ENCODE measurements at regions not wholly inside any gene's neighbourhood (a gene's known extent, or its start where the extent isn't known, plus 50 kb on each side); places are given as distances from the start of the nearest gene placed in this dataset.

DNA sequence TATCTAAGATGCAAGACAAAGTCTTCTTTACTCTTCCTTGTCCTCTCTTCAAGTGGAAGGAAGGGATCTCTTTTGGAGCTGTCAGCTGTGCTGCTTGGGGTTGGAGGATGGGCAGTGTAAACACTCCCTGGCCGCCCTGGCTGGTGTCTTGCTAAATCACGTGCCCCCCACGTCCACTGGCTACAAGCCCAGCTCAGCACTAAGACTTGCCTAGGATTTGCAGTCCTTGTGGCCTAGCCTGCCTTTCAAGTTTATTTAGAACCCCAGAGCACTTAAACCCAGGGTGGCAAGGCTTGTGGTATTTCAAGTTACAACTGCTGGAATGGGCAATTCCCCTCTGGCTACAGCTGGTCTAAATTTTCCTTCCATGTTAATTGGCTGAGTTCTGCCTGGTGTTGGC is 272.4 kb upstream of the MYO3A start:
- H3K9me3 ChIP-seq: no peaks in the 10 kb centered on the region
- H3K36me3 ChIP-seq: no peaks in the 10 kb centered on the region
- TF ChIP-seq, protein P1, sequence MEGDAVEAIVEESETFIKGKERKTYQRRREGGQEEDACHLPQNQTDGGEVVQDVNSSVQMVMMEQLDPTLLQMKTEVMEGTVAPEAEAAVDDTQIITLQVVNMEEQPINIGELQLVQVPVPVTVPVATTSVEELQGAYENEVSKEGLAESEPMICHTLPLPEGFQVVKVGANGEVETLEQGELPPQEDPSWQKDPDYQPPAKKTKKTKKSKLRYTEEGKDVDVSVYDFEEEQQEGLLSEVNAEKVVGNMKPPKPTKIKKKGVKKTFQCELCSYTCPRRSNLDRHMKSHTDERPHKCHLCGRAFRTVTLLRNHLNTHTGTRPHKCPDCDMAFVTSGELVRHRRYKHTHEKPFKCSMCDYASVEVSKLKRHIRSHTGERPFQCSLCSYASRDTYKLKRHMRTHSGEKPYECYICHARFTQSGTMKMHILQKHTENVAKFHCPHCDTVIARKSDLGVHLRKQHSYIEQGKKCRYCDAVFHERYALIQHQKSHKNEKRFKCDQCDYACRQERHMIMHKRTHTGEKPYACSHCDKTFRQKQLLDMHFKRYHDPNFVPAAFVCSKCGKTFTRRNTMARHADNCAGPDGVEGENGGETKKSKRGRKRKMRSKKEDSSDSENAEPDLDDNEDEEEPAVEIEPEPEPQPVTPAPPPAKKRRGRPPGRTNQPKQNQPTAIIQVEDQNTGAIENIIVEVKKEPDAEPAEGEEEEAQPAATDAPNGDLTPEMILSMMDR (IDR thresholded peaks at IDR 0.05; ENCODE audit: low read depth, low read length): no peak
- DNase-seq: no peak
- H3K4me1 ChIP-seq: no peaks in the 10 kb centered on the region
- no peaks in the 10 kb centered on the region for H3K27me3 ChIP-seq
- H3K4me3 ChIP-seq (ENCODE audit: low read depth, low read length): no peak overlapping the region

DNA sequence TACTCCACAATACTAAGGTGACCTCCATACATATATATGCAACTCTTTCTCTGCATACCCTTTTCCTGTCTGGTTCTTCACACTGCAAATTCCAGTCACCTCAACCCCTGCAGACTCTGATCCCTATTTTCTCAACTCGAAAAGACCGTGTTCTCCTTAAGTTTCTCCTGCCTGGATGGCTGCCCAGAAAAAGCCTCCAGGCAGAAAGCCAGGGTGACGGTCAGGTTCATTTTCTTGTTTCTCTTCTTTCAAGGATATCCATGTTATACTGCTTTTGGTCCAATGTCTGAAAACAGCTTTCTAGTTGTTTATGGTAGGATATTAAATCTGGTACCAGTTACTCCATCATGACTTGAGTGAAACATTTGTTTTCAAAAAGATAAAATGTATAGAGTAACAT is 267.8 kb upstream of the MYO3A start:
- no peaks in the 10 kb centered on the region for H3K4me1 ChIP-seq
- no peak for DNase-seq

DNA sequence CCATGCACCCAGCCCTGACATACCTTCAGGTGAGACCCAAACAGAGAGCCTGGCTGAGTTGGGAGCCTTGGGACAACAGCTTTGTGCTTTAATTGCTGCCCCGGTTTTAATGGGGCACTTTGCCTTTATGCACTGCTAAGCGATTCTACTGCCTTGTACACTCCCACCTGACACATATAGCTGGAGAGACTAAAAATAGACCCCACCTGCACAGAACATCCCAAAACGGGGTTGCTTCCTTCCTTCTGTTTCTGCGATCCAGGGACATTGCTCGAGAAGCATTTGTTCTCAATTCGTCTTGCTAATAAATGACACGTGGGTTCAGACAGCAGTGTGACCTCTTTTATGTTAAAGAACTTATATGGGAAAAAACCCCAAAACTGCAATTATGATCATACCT is 258.8 kb upstream of the MYO3A start:
- Histone ChIP-seq H3K9me3 (no peaks in the 10 kb centered on the region), H3K4me3 (ENCODE audit: low read depth, low read length) (no peak overlapping the region), H3K27me3 (no peaks in the 10 kb centered on the region), H3K36me3 (no peaks in the 10 kb centered on the region), H3K4me1 (no peaks in the 10 kb centered on the region)
- no peak for DNase-seq
- TF ChIP-seq, protein P1 (IDR thresholded peaks at IDR 0.05; ENCODE audit: low read depth, low read length): no peak

More for the DNA sequence above, 267.8 kb upstream of the MYO3A start:
- H3K36me3 ChIP-seq: no peaks in the 10 kb centered on the region
- TF ChIP-seq, protein P1 (IDR thresholded peaks at IDR 0.05; ENCODE audit: low read depth, low read length): no peak
- H3K4me3 ChIP-seq (ENCODE audit: low read depth, low read length): no peak overlapping the region
- no peaks in the 10 kb centered on the region for H3K9me3 ChIP-seq
- H3K27me3 ChIP-seq: no peaks in the 10 kb centered on the region

DNA sequence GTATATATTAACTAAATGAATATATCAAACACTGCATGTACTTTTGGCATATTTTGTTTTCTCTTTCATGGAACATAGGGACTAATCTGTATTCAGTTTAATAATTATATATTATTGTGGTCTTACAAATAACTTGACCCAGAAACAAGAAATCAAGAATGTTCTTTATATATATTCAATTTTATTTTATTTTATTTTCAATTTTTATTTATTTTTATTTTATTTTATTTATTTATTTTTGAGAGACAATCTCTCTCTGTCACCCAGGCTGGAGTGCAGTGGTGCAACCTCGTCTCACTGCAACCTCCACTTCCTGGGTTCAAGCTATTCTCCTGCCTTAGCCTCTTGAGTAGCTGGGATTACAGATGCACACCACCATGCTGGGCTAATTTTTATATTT is 258.4 kb upstream of the MYO3A start:
- DNase-seq: no peak
- Histone ChIP-seq H3K4me3 (ENCODE audit: low read depth, low read length) (no peak overlapping the region), H3K4me1 (no peaks in the 10 kb centered on the region), H3K36me3 (no peaks in the 10 kb centered on the region), H3K9me3 (no peaks in the 10 kb centered on the region), H3K27me3 (no peaks in the 10 kb centered on the region)
- TF ChIP-seq, protein P1 (IDR thresholded peaks at IDR 0.05; ENCODE audit: low read depth, low read length): no peak

DNA sequence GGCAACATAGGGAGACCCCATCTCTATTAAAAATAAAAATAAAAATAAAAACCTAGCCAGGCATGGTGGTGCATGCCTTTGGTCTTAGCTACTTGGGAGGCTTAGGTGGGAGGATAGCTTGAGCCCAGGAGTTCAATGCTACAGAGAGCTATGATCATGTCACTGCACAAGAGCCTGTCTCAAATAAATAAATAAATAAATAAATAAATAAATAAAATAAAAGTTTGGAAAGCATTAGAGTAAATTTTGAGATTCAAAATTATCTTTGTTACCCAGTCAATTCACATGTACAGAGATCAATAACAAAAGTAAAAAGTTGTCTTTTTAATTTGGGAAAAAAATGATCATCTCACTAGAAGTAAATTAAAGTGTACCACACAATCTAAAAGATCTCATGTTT is 255.8 kb upstream of the MYO3A start:
- TF ChIP-seq, protein P1 (IDR thresholded peaks at IDR 0.05; ENCODE audit: low read depth, low read length): no peak
- no peak for DNase-seq
- Histone ChIP-seq H3K36me3 (no peaks in the 10 kb centered on the region), H3K4me3 (ENCODE audit: low read depth, low read length) (no peak overlapping the region), H3K4me1 (no peaks in the 10 kb centered on the region), H3K27me3 (no peaks in the 10 kb centered on the region), H3K9me3 (no peaks in the 10 kb centered on the region)

DNA sequence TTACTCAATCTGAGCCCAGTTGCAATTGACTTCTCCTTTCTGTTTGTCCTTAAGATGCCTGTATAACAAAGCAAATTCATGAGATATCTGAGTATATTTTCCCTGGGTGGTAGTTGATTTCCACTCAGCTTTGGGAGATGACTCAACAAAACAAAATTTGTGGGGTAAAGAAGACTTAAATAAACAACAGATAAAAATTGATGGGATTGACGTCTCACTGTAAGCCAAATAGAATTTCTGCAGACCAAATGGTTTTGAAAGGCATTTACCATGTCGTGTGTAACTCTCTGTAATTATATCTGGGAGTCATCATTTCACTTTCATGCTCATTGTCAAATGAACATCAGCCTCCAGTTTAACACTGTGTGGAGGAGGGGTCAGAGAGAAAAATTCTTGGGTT is 255.4 kb upstream of the MYO3A start:
- TF ChIP-seq, protein P1 (IDR thresholded peaks at IDR 0.05; ENCODE audit: low read depth, low read length): no peak
- no peak for DNase-seq
- Histone ChIP-seq H3K9me3 (no peaks in the 10 kb centered on the region), H3K4me3 (ENCODE audit: low read depth, low read length) (no peak overlapping the region), H3K27me3 (no peaks in the 10 kb centered on the region), H3K36me3 (no peaks in the 10 kb centered on the region), H3K4me1 (no peaks in the 10 kb centered on the region)
